GM19455 (cell line): ENCODE measurements at regions not wholly inside any gene's neighbourhood (a gene's known extent, or its start where the extent isn't known, plus 50 kb on each side); places are given as distances from the start of the nearest gene placed in this dataset.
"Not testable (repeated sequence)": the region's sequence is repeated elsewhere in the genome, so short reads cannot be mapped to it uniquely, and the experiment has no call there.

Source experiments
- ATAC-seq: cut with Tn5 transposase; IDR thresholded peaks from one replicate; pipeline ENCODE4 v1.9.1; 2021; ENCODE audit not compliant: unreplicated experiment

DNA sequence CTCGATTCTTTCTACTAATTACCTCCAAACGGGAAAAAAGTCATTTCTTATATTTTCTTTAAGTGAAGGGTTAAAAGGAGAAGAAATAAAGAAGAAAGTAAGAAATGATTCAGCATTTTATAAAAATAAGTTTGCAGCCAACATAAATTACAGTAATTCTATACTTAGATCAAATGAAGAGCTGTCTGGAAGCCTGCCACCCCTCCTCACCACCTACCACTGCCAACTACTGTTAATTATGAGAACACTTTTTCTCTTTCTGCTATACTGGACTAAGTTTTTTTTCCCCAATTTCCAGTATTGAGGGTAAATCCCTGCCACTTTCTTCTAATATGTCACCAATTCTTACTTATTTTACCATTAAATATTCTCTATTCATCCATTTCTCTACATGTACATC is 1030.1 kb downstream of the PRIM2 start:
- not testable (repeated sequence) for ATAC-seq

- not testable (repeated sequence) for ATAC-seq
These were observed 1034.2 kb downstream of the PRIM2 start for GRCh38 chr6:58351619-58352018.

DNA sequence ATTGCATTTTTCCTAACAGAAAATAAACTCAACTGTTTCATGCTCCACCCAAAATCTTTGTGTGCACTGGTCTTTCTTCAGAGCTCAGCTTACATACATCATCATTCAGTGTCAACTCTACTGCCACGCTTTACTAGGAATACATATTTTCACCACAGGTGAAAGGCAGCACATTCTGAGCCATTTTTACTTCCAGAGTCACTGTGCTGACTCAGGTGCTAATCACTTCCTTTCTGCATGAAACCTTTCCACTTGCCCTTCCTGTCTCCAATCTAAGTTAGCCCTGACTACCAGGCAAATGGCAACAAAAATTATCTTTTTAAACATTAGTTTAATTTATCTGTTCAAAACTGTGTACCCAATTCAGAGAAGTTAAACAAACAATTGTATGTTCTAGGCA is 1041.0 kb downstream of the PRIM2 start:
- ATAC-seq, result not testable (repeated sequence)

- not testable (repeated sequence) for ATAC-seq
These were observed 1048.4 kb downstream of the PRIM2 start for GRCh38 chr6:58365856-58366255.

GRCh38 chr6:58406659-58407058 is 1089.2 kb downstream of the PRIM2 start:
- not testable (repeated sequence) for ATAC-seq

DNA sequence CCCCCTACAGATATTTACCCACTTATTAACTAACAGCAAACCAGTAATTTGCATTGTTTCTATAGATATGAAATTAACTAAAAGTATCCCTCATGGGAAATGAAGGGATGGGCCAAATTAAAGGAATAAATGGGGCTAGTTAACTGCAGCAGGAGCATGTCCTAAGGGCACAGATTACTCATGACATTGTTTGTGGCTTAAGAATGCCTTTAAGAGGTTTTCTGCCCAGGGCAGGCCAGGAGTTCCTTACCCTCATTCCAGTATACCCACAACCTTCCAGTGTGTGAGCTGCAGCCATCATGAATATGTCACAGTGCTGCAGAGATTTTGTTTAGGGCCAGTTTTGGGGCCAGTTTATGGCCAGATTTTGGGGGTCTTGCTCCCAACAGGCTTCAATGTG is 1101.9 kb downstream of the PRIM2 start:
- no peak for ATAC-seq
